Astrocyte (in vitro differentiated cells and primary cell): ENCODE measurements at regions not wholly inside any gene's neighbourhood (a gene's known extent, or its start where the extent isn't known, plus 50 kb on each side); places are given as distances from the start of the nearest gene placed in this dataset.
"Not testable (repeated sequence)": the region's sequence is repeated elsewhere in the genome, so short reads cannot be mapped to it uniquely, and the experiment has no call there.

Experiments used
- DNase-seq: peaks from one replicate; pipeline ENCODE4 v3.0.0-alpha.2; 2010; ENCODE audit warnings: low read depth
- FAIRE-seq: peaks from 2 replicates; lab custom pipeline; 2011; peaks lifted over from hg19 to GRCh38; lab: Jason Lieb, UNC
- H2AFZ ChIP-seq: 2 replicates; pipeline ENCODE4 v1.6.0; 2012; ENCODE audit warnings: low read depth, low read length, inconsistent platforms
- H3K27ac ChIP-seq: 2 replicates; pipeline ENCODE4 v1.5.1; 2011; ENCODE audit warnings: low read depth, low read length, inconsistent platforms
- H3K27me3 ChIP-seq: 2 replicates; pipeline ENCODE4 v1.6.0; 2011; ENCODE audit warnings: low read length, inconsistent platforms; ENCODE audit not compliant: insufficient read depth
- H3K36me3 ChIP-seq: 2 replicates; pipeline ENCODE4 v1.5.1; 2011; ENCODE audit warnings: low read length, inconsistent platforms; ENCODE audit not compliant: insufficient read depth
- H3K4me1 ChIP-seq: 2 replicates; pipeline ENCODE4 v1.5.1; 2011; ENCODE audit warnings: low read length, inconsistent platforms; ENCODE audit not compliant: insufficient read depth
- H3K4me2 ChIP-seq: 2 replicates; pipeline ENCODE4 v1.6.0; 2012; ENCODE audit warnings: low read length, inconsistent platforms
- H3K4me3 ChIP-seq: 2 replicates; pipeline ENCODE4 v1.5.1; 2011; ENCODE audit warnings: low read depth, mild to moderate bottlenecking, low read length, inconsistent platforms; ENCODE audit not compliant: insufficient read depth
- H3K79me2 ChIP-seq: 2 replicates; pipeline ENCODE4 v1.6.0; 2012; ENCODE audit warnings: mild to moderate bottlenecking, low read length, inconsistent platforms; ENCODE audit not compliant: insufficient read depth
- H3K9ac ChIP-seq: 2 replicates; pipeline ENCODE4 v1.6.0; 2012; ENCODE audit warnings: mild to moderate bottlenecking, low read length, inconsistent platforms
- H3K9me3 ChIP-seq: 2 replicates; pipeline ENCODE4 v1.5.1; 2012; ENCODE audit warnings: low read depth, mild to moderate bottlenecking, low read length, inconsistent platforms; ENCODE audit not compliant: insufficient read depth
- H4K20me1 ChIP-seq: 2 replicates; pipeline ENCODE4 v1.6.0; 2012; ENCODE audit warnings: low read length, inconsistent platforms; ENCODE audit not compliant: insufficient read depth
- H3K27ac Mint-ChIP-seq: one replicate; pipeline ENCODE4 v1.8.0; 2021; ENCODE audit warnings: mild to moderate bottlenecking, mixed read lengths; ENCODE audit not compliant: unreplicated experiment
- H3K27me3 Mint-ChIP-seq: one replicate; pipeline ENCODE4 v1.8.0; 2021; ENCODE audit warnings: low read depth, mixed read lengths; ENCODE audit not compliant: unreplicated experiment
- H3K36me3 Mint-ChIP-seq: one replicate; pipeline ENCODE4 v1.8.0; 2021; ENCODE audit warnings: low read depth, mixed read lengths; ENCODE audit not compliant: unreplicated experiment
- H3K4me1 Mint-ChIP-seq: one replicate; pipeline ENCODE4 v1.8.0; 2021; ENCODE audit warnings: low read depth, mixed read lengths; ENCODE audit not compliant: unreplicated experiment
- H3K4me3 Mint-ChIP-seq: one replicate; pipeline ENCODE4 v1.8.0; 2021; ENCODE audit warnings: mild to moderate bottlenecking, moderate library complexity, mixed read lengths; ENCODE audit not compliant: unreplicated experiment
- H3K9me3 Mint-ChIP-seq: one replicate; pipeline ENCODE4 v1.8.0; 2021; ENCODE audit warnings: mild to moderate bottlenecking, mixed read lengths; ENCODE audit not compliant: unreplicated experiment
- CTCF ChIP-seq: IDR thresholded peaks from 2 replicates; pipeline ENCODE4 v1.5.1; 2011; ENCODE audit warnings: low read depth, mild to moderate bottlenecking, inconsistent platforms, low read length, moderate library complexity; ENCODE audit not compliant: insufficient read depth
- EZH2 ChIP-seq: IDR thresholded peaks from 2 replicates; pipeline ENCODE4 v1.6.1; 2012; ENCODE audit warnings: mild to moderate bottlenecking, low read length, inconsistent platforms; ENCODE audit not compliant: insufficient read depth

- Mint-ChIP-seq H3K9me3 (peaks cover 2% of the 10 kb centered on the region), H3K27ac (no peak overlapping the region), H3K4me3 (no peak overlapping the region), H3K36me3 (no peaks in the 10 kb centered on the region), H3K4me1 (peaks cover 5% of the 10 kb centered on the region), H3K27me3 (peaks cover 16% of the 10 kb centered on the region)
- FAIRE-seq (no peak), DNase-seq (no peak)
- Histone ChIP-seq H3K27me3 (no peaks in the 10 kb centered on the region), H3K9ac (no peak overlapping the region), H3K4me3 (no peak overlapping the region), H4K20me1 (no peaks in the 10 kb centered on the region), H3K79me2 (no peaks in the 10 kb centered on the region), H3K9me3 (no peaks in the 10 kb centered on the region), H3K4me1 (peaks cover 7% of the 10 kb centered on the region), H3K36me3 (no peaks in the 10 kb centered on the region), H3K27ac (no peak overlapping the region), H3K4me2 (no peak overlapping the region), H2AFZ (no peak overlapping the region)
- no peak for TF ChIP-seq EZH2
- no peak for TF ChIP-seq CTCF
Measured at GRCh38 chr4:26053761-26054160, 139.7 kb downstream of the SMIM20 start.

- H3K4me3 Mint-ChIP-seq = no peak overlapping the region
- H3K36me3 Mint-ChIP-seq = no peaks in the 10 kb centered on the region
- H3K9me3 Mint-ChIP-seq = peaks cover 8% of the 10 kb centered on the region
- H3K4me1 Mint-ChIP-seq = no peaks in the 10 kb centered on the region
- Histone ChIP-seq H3K79me2 (no peaks in the 10 kb centered on the region), H3K4me1 (no peaks in the 10 kb centered on the region), H3K9me3 (no peaks in the 10 kb centered on the region), H4K20me1 (no peaks in the 10 kb centered on the region), H3K27ac (no peak overlapping the region), H3K4me2 (no peak overlapping the region), H3K9ac (no peak overlapping the region), H2AFZ (no peak overlapping the region), H3K4me3 (no peak overlapping the region), H3K36me3 (no peaks in the 10 kb centered on the region), H3K27me3 (no peaks in the 10 kb centered on the region)
- TF ChIP-seq CTCF (no peak), EZH2 (no peak)
- FAIRE-seq = no peak
- peaks cover 13% of the 10 kb centered on the region for H3K27me3 Mint-ChIP-seq
- DNase-seq = no peak
- no peak overlapping the region for H3K27ac Mint-ChIP-seq
Measured at GRCh38 chr4:26055855-26056254, 141.8 kb downstream of the SMIM20 start.

GRCh38 chr4:26056406-26056805 is 142.4 kb downstream of the SMIM20 start:
- Mint-ChIP-seq H3K27ac (no peak overlapping the region), H3K36me3 (no peaks in the 10 kb centered on the region), H3K9me3 (peaks cover 8% of the 10 kb centered on the region), H3K4me1 (no peaks in the 10 kb centered on the region), H3K27me3 (peaks cover 12% of the 10 kb centered on the region), H3K4me3 (no peak overlapping the region)
- Histone ChIP-seq H3K4me1 (no peaks in the 10 kb centered on the region), H2AFZ (no peak overlapping the region), H3K36me3 (no peaks in the 10 kb centered on the region), H3K27me3 (no peaks in the 10 kb centered on the region), H3K9ac (no peak overlapping the region), H3K79me2 (no peaks in the 10 kb centered on the region), H3K27ac (no peak overlapping the region), H3K4me2 (no peak overlapping the region), H3K9me3 (no peaks in the 10 kb centered on the region), H3K4me3 (no peak overlapping the region), H4K20me1 (no peaks in the 10 kb centered on the region)
- TF ChIP-seq EZH2 = no peak
- no peak for TF ChIP-seq CTCF
- FAIRE-seq (no peak), DNase-seq (no peak)

- not testable (repeated sequence) for H3K27ac ChIP-seq, H3K27me3 ChIP-seq, H3K4me2 ChIP-seq, H3K4me1 Mint-ChIP-seq, H4K20me1 ChIP-seq, H3K9me3 ChIP-seq, H3K27ac Mint-ChIP-seq, H3K79me2 ChIP-seq, H3K9me3 Mint-ChIP-seq, H3K4me3 Mint-ChIP-seq, H3K4me3 ChIP-seq, DNase-seq, H2AFZ ChIP-seq, H3K36me3 Mint-ChIP-seq, FAIRE-seq, H3K4me1 ChIP-seq, H3K9ac ChIP-seq, H3K36me3 ChIP-seq
- H3K27me3 Mint-ChIP-seq = peaks cover 10% of the 10 kb centered on the region
Measured at GRCh38 chr4:26057839-26058238, 143.8 kb downstream of the SMIM20 start.
